ENCODE measurements at regions not wholly inside any gene's neighbourhood (a gene's known extent, or its start where the extent isn't known, plus 50 kb on each side); places are given as distances from the start of the nearest gene placed in this dataset.
A peak's percentile ranks its signal among the peaks of the same experiment; 100 is the strongest.
"Not testable (repeated sequence)": the region's sequence is repeated elsewhere in the genome, so short reads cannot be mapped to it uniquely, and the experiment has no call there.

- 85% methylated on average over 2 of the region's 6 CpGs for WGBS (ENCODE audit: insufficient coverage)
- no peaks in the 10 kb centered on the region for H3K27me3 ChIP-seq (ENCODE audit: control insufficient read depth, insufficient read depth, low read length)
- peaks cover 6% of the 10 kb centered on the region for H3K4me1 ChIP-seq (ENCODE audit: control insufficient read depth, insufficient read depth, low read length)
- peaks cover 5% of the 10 kb centered on the region for H3K9me3 ChIP-seq (replicated peaks; ENCODE audit: control insufficient read depth, low read depth, low read length)
- no peaks in the 10 kb centered on the region for H3K36me3 ChIP-seq (ENCODE audit: control insufficient read depth, insufficient read depth, low read length)
- no peak for DNase-seq
- no peak overlapping the region for H3K27ac ChIP-seq (ENCODE audit: low read length)
- no peak overlapping the region for H3K4me3 ChIP-seq (ENCODE audit: low read length)
These were observed 184.4 kb downstream of the HSD17B3 start for GRCh38 chr9:96117398-96118080.

DNA sequence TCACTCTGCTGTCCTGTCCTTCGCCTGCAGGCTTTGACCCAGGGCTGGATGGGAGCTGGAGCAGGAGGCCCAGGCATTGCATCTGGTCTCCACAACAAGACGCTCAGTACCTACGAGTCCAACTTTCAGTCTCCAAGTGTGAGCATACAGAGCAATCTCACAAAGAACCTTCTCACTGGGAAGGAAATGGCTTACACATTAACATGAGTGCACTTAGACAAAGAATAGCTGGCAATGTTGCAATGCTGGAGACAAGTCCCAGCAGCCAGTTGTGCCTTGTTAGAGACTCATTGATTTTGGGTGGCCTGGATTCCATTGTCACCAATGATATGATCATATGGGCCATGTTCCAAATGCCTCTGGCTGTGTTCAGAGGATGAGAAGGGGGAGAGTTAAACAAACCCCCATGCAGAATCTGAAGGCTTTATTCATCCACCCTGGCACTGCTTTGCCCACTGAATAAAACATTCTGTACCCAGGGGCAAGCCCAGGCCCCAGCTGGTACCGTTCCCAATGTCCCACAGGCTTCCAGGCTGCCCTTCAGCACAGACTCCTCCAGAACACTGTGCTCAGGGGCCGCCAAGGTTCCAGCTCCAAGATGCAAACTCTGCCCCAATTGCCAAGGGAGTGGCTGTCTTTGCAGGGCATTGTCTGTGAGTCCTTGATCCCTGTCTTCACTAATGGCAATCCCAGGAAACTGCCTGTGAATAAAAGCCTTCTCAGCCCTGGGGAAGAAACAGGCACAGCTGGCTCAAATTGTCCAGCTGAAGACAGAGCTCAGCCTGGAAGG is 185.5 kb downstream of the HSD17B3 start:
- peaks cover 6% of the 10 kb centered on the region for H3K4me1 ChIP-seq (ENCODE audit: control insufficient read depth, insufficient read depth, low read length)
- H3K27me3 ChIP-seq (ENCODE audit: control insufficient read depth, insufficient read depth, low read length) = peaks cover 2% of the 10 kb centered on the region
- no peaks in the 10 kb centered on the region for H3K36me3 ChIP-seq (ENCODE audit: control insufficient read depth, insufficient read depth, low read length)
- peaks cover 5% of the 10 kb centered on the region for H3K9me3 ChIP-seq (replicated peaks; ENCODE audit: control insufficient read depth, low read depth, low read length)
- DNase-seq = peak; percentile 33
- 67% methylated on average over 1 of the region's 5 CpGs for WGBS (ENCODE audit: insufficient coverage)
- no peak overlapping the region for H3K27ac ChIP-seq (ENCODE audit: low read length)
- no peak overlapping the region for H3K4me3 ChIP-seq (ENCODE audit: low read length)

GRCh38 chr9:96115836-96116235 is 186.1 kb downstream of the HSD17B3 start:
- H3K27ac ChIP-seq (ENCODE audit: low read length) = no peak overlapping the region
- peaks cover 3% of the 10 kb centered on the region for H3K27me3 ChIP-seq (ENCODE audit: control insufficient read depth, insufficient read depth, low read length)
- peaks cover 6% of the 10 kb centered on the region for H3K4me1 ChIP-seq (ENCODE audit: control insufficient read depth, insufficient read depth, low read length)
- H3K36me3 ChIP-seq (ENCODE audit: control insufficient read depth, insufficient read depth, low read length) = no peaks in the 10 kb centered on the region
- no peak overlapping the region for H3K4me3 ChIP-seq (ENCODE audit: low read length)
- WGBS (ENCODE audit: insufficient coverage) = 78% methylated on average over 4 of the region's 4 CpGs
- peaks cover 5% of the 10 kb centered on the region for H3K9me3 ChIP-seq (replicated peaks; ENCODE audit: control insufficient read depth, low read depth, low read length)
- no peak for DNase-seq

DNA sequence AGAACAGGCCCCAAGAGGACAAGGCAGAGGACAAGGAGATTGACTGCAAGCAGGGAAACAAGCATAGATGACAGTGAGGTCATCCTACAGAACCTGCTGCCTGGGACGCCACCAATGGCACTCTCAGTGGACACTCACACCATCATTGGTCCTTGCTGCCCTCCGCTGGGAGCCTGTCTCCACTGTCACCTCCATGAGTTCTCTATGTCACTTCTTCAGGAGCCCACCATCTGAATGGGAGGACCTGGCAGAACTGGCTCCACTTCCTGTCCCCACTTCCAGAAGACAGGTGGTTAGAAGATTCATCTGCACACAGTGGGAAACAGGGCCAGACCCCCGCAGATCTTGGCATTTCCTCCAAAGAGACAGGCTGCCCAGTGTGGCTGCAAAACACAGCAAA is 188.9 kb downstream of the HSD17B3 start:
- Histone ChIP-seq H3K9me3 (replicated peaks; ENCODE audit: control insufficient read depth, low read depth, low read length) (no peaks in the 10 kb centered on the region), H3K36me3 (ENCODE audit: control insufficient read depth, insufficient read depth, low read length) (no peaks in the 10 kb centered on the region), H3K4me3 (ENCODE audit: low read length) (no peak overlapping the region), H3K27me3 (ENCODE audit: control insufficient read depth, insufficient read depth, low read length) (peaks cover 3% of the 10 kb centered on the region), H3K27ac (ENCODE audit: low read length) (no peak overlapping the region), H3K4me1 (ENCODE audit: control insufficient read depth, insufficient read depth, low read length) (peaks cover 6% of the 10 kb centered on the region)
- 91% methylated on average over 3 of the region's 3 CpGs for WGBS (ENCODE audit: insufficient coverage)
- no peak for DNase-seq

DNA sequence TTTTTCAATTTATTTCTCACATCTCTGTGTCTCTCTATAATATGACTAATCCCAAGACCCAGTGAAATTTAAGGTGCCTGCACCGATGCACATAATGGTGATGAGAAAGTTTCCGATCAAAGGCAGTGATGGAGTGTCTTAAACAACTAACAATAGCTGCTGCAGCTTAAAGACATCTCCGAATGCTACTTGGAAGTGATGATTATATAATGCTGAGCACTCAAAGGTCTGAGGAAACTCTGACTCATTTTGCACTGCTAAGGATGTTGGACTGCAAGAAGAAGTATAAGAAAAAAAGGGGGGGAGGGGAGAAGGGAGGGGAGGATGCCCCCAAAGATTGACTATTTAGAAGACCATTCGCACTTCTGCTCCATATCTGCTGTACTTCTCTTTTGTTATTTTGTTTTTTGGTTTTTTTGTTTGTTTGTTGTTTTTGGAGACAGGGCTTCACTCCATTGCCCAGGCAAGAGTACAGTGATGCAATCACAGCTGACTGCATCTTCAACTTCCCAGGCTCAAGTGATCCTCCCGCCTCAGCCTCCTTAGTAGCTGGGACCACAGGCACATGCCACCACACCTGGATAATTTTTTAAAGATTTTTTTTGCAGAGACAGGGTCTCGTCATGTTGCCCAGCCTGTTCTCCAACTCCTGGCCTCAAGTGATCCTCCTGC is 192.2 kb downstream of the HSD17B3 start:
- peaks cover 5% of the 10 kb centered on the region for H3K27me3 ChIP-seq (ENCODE audit: control insufficient read depth, insufficient read depth, low read length)

DNA sequence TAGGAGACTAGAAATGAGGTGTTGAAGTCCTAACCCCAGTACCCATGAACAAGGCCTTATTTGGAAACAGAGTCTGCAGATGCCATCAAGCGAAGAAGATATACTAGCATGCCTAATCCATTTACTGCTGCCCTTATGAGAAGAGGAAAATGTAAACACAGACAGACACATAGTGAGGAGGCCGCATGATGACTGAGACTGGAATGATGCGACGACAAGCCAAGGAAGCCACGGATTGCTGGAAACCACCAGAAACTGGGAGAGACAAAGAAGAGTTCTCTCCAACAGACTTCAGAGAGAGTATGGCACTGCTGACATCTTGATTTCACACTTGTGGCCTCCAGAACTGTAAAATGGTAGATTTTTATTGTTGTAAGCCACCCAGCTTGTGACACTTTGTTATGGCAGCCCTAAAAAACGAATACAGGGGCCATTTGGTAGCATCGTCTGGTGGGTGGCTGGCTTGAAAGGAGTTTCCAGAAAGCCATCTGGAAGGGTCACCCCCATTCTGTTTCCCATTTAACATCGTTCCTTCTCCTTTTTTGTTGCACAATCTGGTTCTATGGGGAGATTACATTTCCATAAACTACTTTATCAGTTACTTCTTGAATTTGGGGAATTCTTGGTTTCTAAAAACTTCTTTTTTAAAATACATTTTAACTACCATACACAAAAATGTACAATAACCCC is 193.1 kb downstream of the HSD17B3 start:
- Histone ChIP-seq H3K27ac (ENCODE audit: low read length) (no peak overlapping the region), H3K36me3 (ENCODE audit: control insufficient read depth, insufficient read depth, low read length) (no peaks in the 10 kb centered on the region), H3K4me1 (ENCODE audit: control insufficient read depth, insufficient read depth, low read length) (no peaks in the 10 kb centered on the region), H3K9me3 (replicated peaks; ENCODE audit: control insufficient read depth, low read depth, low read length) (peaks cover under 1% of the 10 kb centered on the region), H3K4me3 (ENCODE audit: low read length) (no peak overlapping the region), H3K27me3 (ENCODE audit: control insufficient read depth, insufficient read depth, low read length) (peaks cover 5% of the 10 kb centered on the region)
- DNase-seq = no peak
- 68% methylated on average over 5 of the region's 8 CpGs for WGBS (ENCODE audit: insufficient coverage)

More for the DNA sequence above, 192.2 kb downstream of the HSD17B3 start:
- Histone ChIP-seq H3K36me3 (ENCODE audit: control insufficient read depth, insufficient read depth, low read length) (no peaks in the 10 kb centered on the region), H3K9me3 (replicated peaks; ENCODE audit: control insufficient read depth, low read depth, low read length) (no peaks in the 10 kb centered on the region), H3K4me1 (ENCODE audit: control insufficient read depth, insufficient read depth, low read length) (no peaks in the 10 kb centered on the region), H3K4me3 (ENCODE audit: low read length) (no peak overlapping the region), H3K27ac (ENCODE audit: low read length) (no peak overlapping the region)
- whole genome bisulfite sequencing (ENCODE audit: insufficient coverage) = 46% methylated on average over 3 of the region's 6 CpGs
- DNase-seq = peak; percentile 42

- H3K27ac ChIP-seq (ENCODE audit: low read length) = no peak overlapping the region
- H3K9me3 ChIP-seq (replicated peaks; ENCODE audit: control insufficient read depth, low read depth, low read length) = peaks cover 2% of the 10 kb centered on the region
- DNase-seq = no peak
- H3K36me3 ChIP-seq (ENCODE audit: control insufficient read depth, insufficient read depth, low read length) = no peaks in the 10 kb centered on the region
- no peak overlapping the region for H3K4me3 ChIP-seq (ENCODE audit: low read length)
- peaks cover 5% of the 10 kb centered on the region for H3K27me3 ChIP-seq (ENCODE audit: control insufficient read depth, insufficient read depth, low read length)
- WGBS (ENCODE audit: insufficient coverage) = 29% methylated on average over 1 of the region's 2 CpGs
- no peaks in the 10 kb centered on the region for H3K4me1 ChIP-seq (ENCODE audit: control insufficient read depth, insufficient read depth, low read length)
These were observed 194.5 kb downstream of the HSD17B3 start for GRCh38 chr9:96107436-96107835.

DNA sequence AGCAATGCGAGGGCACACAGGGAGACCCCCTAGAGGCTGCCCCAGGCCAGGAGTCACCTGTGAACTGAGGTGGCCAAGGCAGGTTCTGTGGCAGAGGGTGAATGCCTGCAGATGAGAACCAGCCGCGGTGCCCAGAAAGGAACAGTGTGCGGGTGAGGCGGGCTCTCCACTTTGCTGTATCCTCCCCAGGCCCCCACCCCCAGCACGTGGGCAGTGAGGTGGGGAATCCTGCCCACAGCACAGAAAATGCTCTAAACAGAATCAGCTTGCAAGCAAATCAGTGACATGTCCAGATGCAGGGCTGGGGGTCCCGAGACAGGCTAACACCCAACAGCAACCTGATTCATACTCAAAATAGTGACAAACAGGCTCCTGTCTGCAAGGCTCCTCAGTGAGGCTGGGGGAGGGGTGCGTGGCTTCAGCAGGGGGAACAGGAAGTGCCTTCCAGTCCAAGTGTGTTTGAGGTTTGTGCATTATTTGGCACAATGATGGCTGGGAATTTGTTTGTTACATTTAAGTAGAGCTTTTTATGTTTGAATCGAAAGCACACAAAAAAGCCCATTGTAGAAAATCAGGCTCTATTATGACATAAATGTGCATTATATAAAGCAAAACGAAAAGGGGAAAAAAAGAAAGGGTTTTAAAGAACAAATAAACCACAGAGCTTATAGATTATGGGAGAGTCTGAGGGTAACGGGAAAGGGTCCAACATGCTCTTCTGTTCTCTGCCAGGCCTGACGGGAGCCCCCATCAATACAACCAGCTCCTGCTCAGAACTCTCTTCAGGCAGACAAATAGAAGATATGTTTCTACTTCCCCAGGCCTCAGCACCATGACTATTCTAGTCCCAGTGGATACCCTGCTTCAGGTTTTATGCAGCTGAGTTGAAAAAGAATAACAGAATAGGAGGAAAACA is 201.3 kb downstream of the HSD17B3 start:
- DNase-seq = no peak
- Histone ChIP-seq H3K27me3 (ENCODE audit: control insufficient read depth, insufficient read depth, low read length) (peaks cover 4% of the 10 kb centered on the region), H3K4me1 (ENCODE audit: control insufficient read depth, insufficient read depth, low read length) (peaks cover 2% of the 10 kb centered on the region), H3K9me3 (replicated peaks; ENCODE audit: control insufficient read depth, low read depth, low read length) (peaks cover 2% of the 10 kb centered on the region), H3K4me3 (ENCODE audit: low read length) (no peak overlapping the region), H3K27ac (ENCODE audit: low read length) (no peak overlapping the region), H3K36me3 (ENCODE audit: control insufficient read depth, insufficient read depth, low read length) (no peaks in the 10 kb centered on the region)
- 51% methylated on average over 2 of the region's 12 CpGs for WGBS (ENCODE audit: insufficient coverage)

DNA sequence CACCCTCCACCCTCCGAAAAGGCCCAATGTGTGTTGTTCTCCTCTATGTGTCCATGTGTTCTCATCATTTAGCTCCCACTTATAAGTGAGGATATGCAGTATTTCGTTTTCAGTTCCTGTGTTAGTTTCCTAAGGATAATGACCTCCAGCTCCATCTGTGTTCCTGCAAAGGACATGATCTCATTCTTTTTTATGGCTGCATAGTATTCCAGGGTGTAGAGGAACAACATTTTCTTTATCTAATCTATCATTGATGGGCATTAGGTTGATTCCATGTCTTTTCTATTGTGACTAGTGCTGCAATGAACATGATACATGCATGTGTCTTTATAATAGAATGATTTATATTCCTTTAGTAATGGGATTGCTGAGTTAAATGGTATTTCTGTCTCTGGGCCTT is 211.3 kb downstream of the HSD17B3 start:
- not testable (repeated sequence) for H3K4me1 ChIP-seq (ENCODE audit: control insufficient read depth, insufficient read depth, low read length); H3K4me3 ChIP-seq (ENCODE audit: low read length); H3K9me3 ChIP-seq (replicated peaks; ENCODE audit: control insufficient read depth, low read depth, low read length); DNase-seq; H3K36me3 ChIP-seq (ENCODE audit: control insufficient read depth, insufficient read depth, low read length); H3K27ac ChIP-seq (ENCODE audit: low read length)
- H3K27me3 ChIP-seq (ENCODE audit: control insufficient read depth, insufficient read depth, low read length) = peaks cover 25% of the 10 kb centered on the region
- no CpG with 5 or more reads among the region's 2 CpGs for WGBS (ENCODE audit: insufficient coverage)
